ENCODE measurements at regions not wholly inside any gene's neighbourhood (a gene's known extent, or its start where the extent isn't known, plus 50 kb on each side); places are given as distances from the start of the nearest gene placed in this dataset.

DNA sequence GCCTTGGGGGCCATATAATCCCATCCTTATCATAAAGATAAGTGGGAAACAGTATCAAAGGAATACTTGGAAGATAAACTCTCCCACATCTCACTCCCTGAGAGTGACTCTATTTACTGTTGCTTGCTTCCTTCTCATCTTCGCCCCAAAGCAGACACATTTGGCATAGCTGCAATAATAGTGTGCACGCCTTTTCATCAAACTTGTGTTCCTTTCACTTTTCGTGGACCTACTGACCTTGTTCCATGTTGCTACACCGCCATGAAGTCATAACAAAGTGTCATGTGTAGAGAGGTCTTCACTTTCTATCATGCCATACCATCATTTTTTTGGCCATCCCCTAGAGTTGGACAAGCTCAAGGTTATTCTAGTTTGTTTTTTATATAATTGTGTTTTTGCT lies 200.0 kb upstream of the MSX2 start:
- Mint-ChIP-seq H3K4me3 (no peak overlapping the region), H3K9me3 (no peaks in the 10 kb centered on the region), H3K36me3 (ENCODE audit: low read depth) (no peaks in the 10 kb centered on the region), H3K27ac (no peak overlapping the region), H3K4me1 (peaks cover 52% of the 10 kb centered on the region), H3K27me3 (ENCODE audit: insufficient read depth) (peaks cover 46% of the 10 kb centered on the region)
- H3K4me1 ChIP-seq (ENCODE audit: control insufficient read depth, insufficient read depth, low read length): peaks cover 9% of the 10 kb centered on the region
- 87 to 94% methylated on average over 2 to 4 of the region's 4 CpGs for WGBS, 2 experiments (ENCODE audit: insufficient coverage in 1 of 2, insufficient read length in 1 of 2)
- no peak overlapping the region for H3K4me3 ChIP-seq (ENCODE audit: low read length)
- no peak overlapping the region for H3K9ac ChIP-seq (ENCODE audit: extremely low read depth, low read length, poor library complexity, severe bottlenecking)
- H3K27ac ChIP-seq (ENCODE audit: low read depth, low read length): no peak overlapping the region
- peaks cover 20% of the 10 kb centered on the region for H3K27me3 ChIP-seq (ENCODE audit: control insufficient read depth, insufficient read depth, low read length, poor library complexity, severe bottlenecking)
- H3K36me3 ChIP-seq (ENCODE audit: control insufficient read depth, insufficient read depth, low read length): no peaks in the 10 kb centered on the region
- DNase-seq: no peak
- TF ChIP-seq, protein P1, sequence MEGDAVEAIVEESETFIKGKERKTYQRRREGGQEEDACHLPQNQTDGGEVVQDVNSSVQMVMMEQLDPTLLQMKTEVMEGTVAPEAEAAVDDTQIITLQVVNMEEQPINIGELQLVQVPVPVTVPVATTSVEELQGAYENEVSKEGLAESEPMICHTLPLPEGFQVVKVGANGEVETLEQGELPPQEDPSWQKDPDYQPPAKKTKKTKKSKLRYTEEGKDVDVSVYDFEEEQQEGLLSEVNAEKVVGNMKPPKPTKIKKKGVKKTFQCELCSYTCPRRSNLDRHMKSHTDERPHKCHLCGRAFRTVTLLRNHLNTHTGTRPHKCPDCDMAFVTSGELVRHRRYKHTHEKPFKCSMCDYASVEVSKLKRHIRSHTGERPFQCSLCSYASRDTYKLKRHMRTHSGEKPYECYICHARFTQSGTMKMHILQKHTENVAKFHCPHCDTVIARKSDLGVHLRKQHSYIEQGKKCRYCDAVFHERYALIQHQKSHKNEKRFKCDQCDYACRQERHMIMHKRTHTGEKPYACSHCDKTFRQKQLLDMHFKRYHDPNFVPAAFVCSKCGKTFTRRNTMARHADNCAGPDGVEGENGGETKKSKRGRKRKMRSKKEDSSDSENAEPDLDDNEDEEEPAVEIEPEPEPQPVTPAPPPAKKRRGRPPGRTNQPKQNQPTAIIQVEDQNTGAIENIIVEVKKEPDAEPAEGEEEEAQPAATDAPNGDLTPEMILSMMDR (conservative IDR thresholded peaks at IDR 0.05): no peak
- peaks cover 5% of the 10 kb centered on the region for H3K9me3 ChIP-seq (ENCODE audit: control insufficient read depth, low read length)

DNA sequence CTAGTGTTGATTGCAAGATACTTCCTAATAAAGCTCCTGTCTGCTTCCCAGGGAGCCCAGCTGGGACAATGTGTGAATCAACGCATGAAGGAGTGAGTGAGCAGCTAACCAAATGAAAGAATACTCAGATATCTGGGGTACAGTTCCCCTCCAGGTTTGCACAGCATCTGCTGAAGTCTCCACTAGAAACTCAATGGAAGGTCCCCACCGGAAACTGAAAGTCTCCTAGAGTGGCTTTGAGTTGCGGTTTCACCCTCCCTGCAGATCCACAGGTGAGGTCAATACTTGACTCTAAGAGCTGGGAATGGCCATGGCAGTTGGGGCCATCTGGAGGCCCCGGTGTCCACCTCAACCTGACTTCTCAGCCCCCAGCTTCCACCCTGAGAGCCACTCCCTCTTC lies 198.2 kb upstream of the MSX2 start:
- peaks cover 39% of the 10 kb centered on the region for H3K4me1 Mint-ChIP-seq
- 69 to 91% methylated on average over 2 to 4 of the region's 4 CpGs for WGBS, 2 experiments (ENCODE audit: insufficient coverage in 1 of 2, insufficient read length in 1 of 2)
- Histone ChIP-seq H3K27ac (ENCODE audit: low read depth, low read length) (no peak overlapping the region), H3K36me3 (ENCODE audit: control insufficient read depth, insufficient read depth, low read length) (no peaks in the 10 kb centered on the region), H3K9ac (ENCODE audit: extremely low read depth, low read length, poor library complexity, severe bottlenecking) (no peak overlapping the region), H3K4me1 (ENCODE audit: control insufficient read depth, insufficient read depth, low read length) (peaks cover 7% of the 10 kb centered on the region), H3K27me3 (ENCODE audit: control insufficient read depth, insufficient read depth, low read length, poor library complexity, severe bottlenecking) (peaks cover 19% of the 10 kb centered on the region), H3K4me3 (ENCODE audit: low read length) (no peak overlapping the region), H3K9me3 (ENCODE audit: control insufficient read depth, low read length) (peaks cover 5% of the 10 kb centered on the region)
- TF ChIP-seq, protein P1 (conservative IDR thresholded peaks at IDR 0.05): no peak
- no peak for DNase-seq
- no peaks in the 10 kb centered on the region for H3K9me3 Mint-ChIP-seq
- H3K27me3 Mint-ChIP-seq (ENCODE audit: insufficient read depth): peaks cover 44% of the 10 kb centered on the region
- no peak overlapping the region for H3K4me3 Mint-ChIP-seq
- no peaks in the 10 kb centered on the region for H3K36me3 Mint-ChIP-seq (ENCODE audit: low read depth)
- no peak overlapping the region for H3K27ac Mint-ChIP-seq

DNA sequence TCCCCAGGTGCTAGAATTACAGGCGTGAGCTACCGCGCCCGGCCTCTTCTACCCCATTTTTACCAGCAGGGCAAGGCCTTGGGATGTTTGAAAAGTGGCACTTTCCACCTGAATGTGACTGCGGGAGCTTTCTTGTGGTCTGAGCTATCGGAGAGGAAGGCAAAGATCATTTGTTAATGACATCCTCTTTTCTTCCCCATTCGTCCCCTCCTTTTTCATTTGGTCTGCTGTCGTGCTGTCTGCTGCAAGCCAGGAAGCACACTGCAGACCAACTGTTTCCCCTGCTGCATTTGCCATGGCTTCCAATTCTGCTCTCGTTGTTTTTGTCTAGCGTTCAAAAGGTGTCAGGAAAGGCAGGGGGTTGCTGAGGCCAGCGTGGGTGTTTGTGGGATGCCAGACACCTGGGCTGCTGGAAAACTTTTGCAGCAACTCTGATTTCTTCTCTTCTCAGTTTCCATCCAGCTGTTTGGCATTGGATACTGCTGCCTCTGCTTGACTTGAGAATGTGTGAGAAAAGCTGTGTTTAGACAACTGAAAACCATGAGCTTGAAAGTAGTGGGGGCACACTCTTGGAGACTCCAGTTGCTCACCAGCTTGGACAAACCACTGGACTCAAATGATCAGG lies 196.4 kb upstream of the MSX2 start:
- TF ChIP-seq, protein P1 (conservative IDR thresholded peaks at IDR 0.05): no peak
- Histone ChIP-seq H3K36me3 (ENCODE audit: control insufficient read depth, insufficient read depth, low read length) (no peaks in the 10 kb centered on the region), H3K27ac (ENCODE audit: low read depth, low read length) (no peak overlapping the region), H3K4me3 (ENCODE audit: low read length) (no peak overlapping the region), H3K4me1 (ENCODE audit: control insufficient read depth, insufficient read depth, low read length) (peaks cover 18% of the 10 kb centered on the region), H3K9ac (ENCODE audit: extremely low read depth, low read length, poor library complexity, severe bottlenecking) (no peak overlapping the region), H3K27me3 (ENCODE audit: control insufficient read depth, insufficient read depth, low read length, poor library complexity, severe bottlenecking) (peaks cover under 1% of the 10 kb centered on the region), H3K9me3 (ENCODE audit: control insufficient read depth, low read length) (peaks cover 5% of the 10 kb centered on the region)
- no peak for DNase-seq
- Mint-ChIP-seq H3K36me3 (ENCODE audit: low read depth) (no peaks in the 10 kb centered on the region), H3K9me3 (no peaks in the 10 kb centered on the region), H3K4me3 (no peak overlapping the region), H3K27me3 (ENCODE audit: insufficient read depth) (peaks cover 26% of the 10 kb centered on the region), H3K27ac (no peak overlapping the region), H3K4me1 (peaks cover 51% of the 10 kb centered on the region)
- WGBS, 2 experiments (ENCODE audit: insufficient coverage in 1 of 2, insufficient read length in 1 of 2): 85 to 86% methylated on average over 9 to 11 of the region's 11 CpGs

Data from endodermal cell (in vitro differentiated cells).